ENCODE measurements at regions not wholly inside any gene's neighbourhood (a gene's known extent, or its start where the extent isn't known, plus 50 kb on each side); places are given as distances from the start of the nearest gene placed in this dataset.
"Not testable (repeated sequence)": the region's sequence is repeated elsewhere in the genome, so short reads cannot be mapped to it uniquely, and the experiment has no call there.

DNA sequence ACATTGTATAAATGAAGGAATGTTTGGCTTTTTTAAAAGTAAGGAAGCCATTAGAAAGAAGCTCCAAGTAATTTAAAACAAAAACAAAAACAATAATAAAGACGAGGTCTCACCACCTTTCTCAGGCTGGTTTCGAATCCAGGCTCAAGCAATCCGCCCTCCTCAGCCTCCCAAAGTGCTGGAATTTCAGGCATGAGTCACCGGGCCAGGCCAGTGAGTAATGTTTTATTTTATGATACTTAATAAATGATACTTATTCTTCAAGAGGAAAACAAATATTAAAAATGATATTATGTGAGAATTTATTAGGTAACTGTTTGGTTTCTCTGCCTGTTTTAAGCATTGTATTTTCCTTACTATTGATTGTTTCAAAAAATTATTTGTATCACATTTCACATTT, 201.4 kb upstream of the BRINP3 start:
- no peak for DNase-seq

GRCh38 chr1:190679454-190679853, 201.8 kb upstream of the BRINP3 start:
- no peak for DNase-seq

GRCh38 chr1:190679983-190680382, 202.3 kb upstream of the BRINP3 start:
- DNase-seq, result no peak

GRCh38 chr1:190685676-190686075, 208.0 kb upstream of the BRINP3 start:
- DNase-seq, result no peak

- DNase-seq, result no peak
Observed at GRCh38 chr1:190688096-190688495, 210.4 kb upstream of the BRINP3 start.

GRCh38 chr1:190698488-190698887, 220.8 kb upstream of the BRINP3 start:
- not testable (repeated sequence) for DNase-seq

GRCh38 chr1:190699165-190699564, 221.5 kb upstream of the BRINP3 start:
- DNase-seq, result no peak

DNA sequence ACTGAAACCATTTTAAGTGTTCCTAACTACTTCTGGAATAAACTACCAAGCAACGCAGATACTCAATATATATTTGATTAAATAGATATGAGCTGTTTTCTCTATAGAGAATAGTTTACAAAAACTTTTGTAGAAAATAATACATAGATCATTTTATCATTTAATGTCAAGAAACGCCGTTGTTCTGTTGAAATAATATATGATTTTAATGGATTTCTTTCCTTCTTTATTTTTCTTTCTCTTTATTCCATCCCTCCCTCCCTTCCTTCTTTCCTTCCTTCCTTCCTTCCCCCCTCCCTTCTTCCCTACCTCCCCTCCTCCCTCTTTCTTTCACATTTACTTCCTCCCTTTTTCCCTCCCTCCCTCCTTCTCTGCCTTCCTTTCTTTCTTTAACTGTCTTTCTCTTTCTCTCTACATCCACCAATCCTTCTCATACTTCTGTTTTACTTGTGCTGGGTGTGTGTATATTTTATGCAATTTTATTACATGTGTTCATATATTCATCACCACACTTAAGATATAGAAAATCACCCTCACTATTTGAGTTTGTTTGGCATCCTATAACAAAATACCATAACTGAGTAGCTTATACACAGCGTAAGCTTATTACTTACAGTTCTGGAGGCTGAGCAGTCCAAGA, 230.9 kb upstream of the BRINP3 start:
- DNase-seq, result no peak

- no peak for DNase-seq
Observed at GRCh38 chr1:190711069-190711468, 233.4 kb upstream of the BRINP3 start.

DNA sequence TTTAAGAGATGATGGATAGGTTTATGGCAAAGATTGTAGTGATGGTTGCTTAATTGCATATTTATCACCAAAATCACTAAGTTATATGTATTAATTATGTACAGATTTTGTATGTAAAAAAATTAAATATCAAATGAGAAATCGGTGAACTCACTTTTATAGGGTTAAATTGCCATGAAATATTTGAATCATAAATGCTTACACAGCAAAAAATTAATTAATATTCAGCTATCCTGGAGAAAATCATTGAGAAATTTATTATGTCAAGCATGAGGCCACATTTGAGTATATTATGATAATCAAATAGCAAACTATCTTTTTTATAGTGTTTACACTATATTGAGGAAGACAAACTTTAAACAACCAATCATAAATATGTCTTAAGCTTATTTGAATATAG, 239.4 kb upstream of the BRINP3 start:
- no peak for DNase-seq

- DNase-seq, result no peak
Observed at GRCh38 chr1:190736971-190737590, 259.4 kb upstream of the BRINP3 start.

DNA sequence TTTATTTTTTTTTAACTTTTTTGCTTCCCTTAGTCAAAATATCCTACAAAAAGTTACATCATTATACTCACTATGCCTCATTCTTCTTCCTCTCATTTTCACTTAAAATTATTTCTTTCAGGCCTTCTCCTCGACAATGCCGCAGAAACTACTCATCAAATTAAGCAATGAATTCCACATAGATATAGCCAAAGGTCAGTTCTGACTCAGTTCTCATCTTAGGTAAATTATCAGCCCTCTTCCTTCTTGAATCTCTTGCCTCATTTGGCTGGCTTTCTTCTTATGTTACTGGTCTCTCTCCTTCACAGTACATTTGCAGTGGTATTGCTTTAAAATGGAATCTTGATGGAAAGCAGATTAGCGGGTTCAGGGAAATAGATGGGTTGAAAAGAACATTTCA, 260.7 kb upstream of the BRINP3 start:
- no peak for DNase-seq

DNA sequence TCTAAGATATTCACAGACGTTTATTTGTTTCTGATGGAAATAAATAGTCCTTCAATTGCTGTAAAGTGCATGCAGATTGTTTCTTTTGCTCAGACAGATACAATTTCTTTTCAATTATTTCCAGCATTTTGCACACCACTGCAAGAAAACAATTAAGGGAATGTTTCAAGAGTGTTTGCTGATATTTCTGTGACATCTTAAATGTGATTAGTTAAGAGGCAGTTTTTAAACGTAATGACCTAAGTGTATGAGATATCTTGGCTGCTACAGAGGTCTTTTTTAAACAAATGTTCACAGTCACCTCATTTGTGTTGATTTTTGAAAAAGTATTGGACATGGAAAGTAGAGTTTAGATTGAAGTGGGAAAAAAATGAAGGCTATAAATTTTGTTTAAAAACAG, 262.3 kb upstream of the BRINP3 start:
- no peak for DNase-seq

- DNase-seq, result no peak
Observed at GRCh38 chr1:190747704-190748103, 270.0 kb upstream of the BRINP3 start.

DNA sequence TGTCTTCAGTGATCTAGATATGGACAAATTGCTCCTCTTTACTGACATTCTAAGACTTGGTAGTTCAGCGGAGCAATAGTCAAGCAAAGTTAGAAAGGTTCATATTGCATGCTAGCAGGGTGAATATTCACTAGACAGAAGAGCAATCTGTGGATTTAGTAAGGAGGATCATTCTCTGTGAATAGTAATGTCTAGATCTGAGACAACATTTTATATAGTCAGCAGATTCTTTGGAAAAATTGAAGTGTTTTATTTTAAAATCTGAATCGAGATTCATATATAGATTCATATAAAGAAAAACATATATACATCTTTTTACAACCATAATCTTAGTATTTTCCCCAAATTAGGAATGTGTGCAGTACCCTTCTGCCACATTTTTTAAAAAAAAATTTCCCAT, 274.5 kb upstream of the BRINP3 start:
- DNase-seq, result no peak

GRCh38 chr1:190754666-190755065, 277.0 kb upstream of the BRINP3 start:
- DNase-seq, result peak; percentile 8

GRCh38 chr1:190759807-190760206, 282.1 kb upstream of the BRINP3 start:
- DNase-seq, result no peak

- no peak for DNase-seq
Observed at GRCh38 chr1:190762325-190762724, 284.7 kb upstream of the BRINP3 start.

- no peak for DNase-seq
Observed at GRCh38 chr1:190792873-190793272, 315.2 kb upstream of the BRINP3 start.

GRCh38 chr1:190807629-190808028, 330.0 kb upstream of the BRINP3 start:
- no peak for DNase-seq

DNA sequence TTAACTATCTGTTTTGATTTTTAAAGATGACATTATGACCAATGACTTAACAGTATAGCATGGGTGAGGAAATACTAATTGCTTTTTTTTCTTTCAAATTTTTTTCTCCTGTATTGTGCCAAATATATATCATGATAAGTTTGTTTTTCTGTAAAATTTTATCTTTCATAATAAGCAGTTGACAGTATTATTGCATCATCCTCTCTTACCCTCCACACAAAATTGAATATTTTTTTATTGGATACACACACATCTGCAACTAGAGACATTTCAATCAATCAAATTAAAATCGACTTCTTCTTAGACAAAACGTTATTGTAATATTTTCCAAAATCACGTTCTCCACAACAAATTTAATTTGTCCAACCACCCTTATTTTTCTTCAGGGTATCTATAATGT, 330.4 kb upstream of the BRINP3 start:
- DNase-seq, result no peak

GRCh38 chr1:190809312-190809711, 331.6 kb upstream of the BRINP3 start:
- DNase-seq, result no peak

- no peak for DNase-seq
Observed at GRCh38 chr1:190812996-190813395, 335.3 kb upstream of the BRINP3 start.

DNA sequence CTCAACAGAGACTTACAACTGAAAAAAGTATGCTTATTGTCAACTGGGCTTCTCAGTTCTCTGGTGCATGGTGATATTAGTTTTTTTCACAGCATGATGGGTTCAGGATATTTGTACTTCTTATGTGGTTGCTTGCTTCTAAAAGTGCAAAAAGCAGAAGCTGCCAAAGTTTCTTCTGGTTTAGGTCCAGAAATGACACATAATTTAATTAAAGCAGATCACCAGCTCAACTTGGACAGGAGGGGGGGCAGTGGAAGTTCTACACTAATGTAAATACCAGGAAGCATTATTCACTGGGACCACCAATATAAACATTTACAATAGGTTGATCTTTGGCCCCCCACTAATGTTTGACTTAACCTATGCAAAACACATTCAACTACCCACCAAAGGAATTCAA, 354.8 kb upstream of the BRINP3 start:
- DNase-seq, result no peak

GRCh38 chr1:190835658-190836057, 358.0 kb upstream of the BRINP3 start:
- DNase-seq, result no peak

Measured in DMS153 (cell line).